ENCODE measurements at regions not wholly inside any gene's neighbourhood (a gene's known extent, or its start where the extent isn't known, plus 50 kb on each side); places are given as distances from the start of the nearest gene placed in this dataset.
A peak's percentile ranks its signal among the peaks of the same experiment; 100 is the strongest.
"Not testable (repeated sequence)": the region's sequence is repeated elsewhere in the genome, so short reads cannot be mapped to it uniquely, and the experiment has no call there.

DNA sequence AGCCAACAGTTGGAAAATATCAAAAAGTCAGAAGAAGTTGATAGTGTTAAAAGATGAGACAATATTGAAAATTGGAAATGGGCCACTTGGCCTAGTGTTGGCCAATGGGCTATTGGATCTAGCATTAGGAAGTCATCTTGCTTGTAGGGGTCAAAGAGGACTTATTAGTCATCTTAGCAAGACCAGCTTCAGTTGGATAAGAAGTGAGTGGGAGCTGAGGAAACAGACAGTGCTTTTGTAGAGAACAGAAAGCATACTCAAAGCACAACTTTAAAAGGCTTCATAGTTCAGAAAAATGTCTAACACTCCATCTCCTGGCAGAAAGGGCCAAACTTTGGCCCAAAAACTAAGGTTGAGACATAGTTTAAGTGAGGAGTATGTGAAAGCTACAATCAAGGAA, 139.9 kb upstream of the PKN2 start:
- no peak for DNase-seq (ENCODE audit: low read depth)

DNA sequence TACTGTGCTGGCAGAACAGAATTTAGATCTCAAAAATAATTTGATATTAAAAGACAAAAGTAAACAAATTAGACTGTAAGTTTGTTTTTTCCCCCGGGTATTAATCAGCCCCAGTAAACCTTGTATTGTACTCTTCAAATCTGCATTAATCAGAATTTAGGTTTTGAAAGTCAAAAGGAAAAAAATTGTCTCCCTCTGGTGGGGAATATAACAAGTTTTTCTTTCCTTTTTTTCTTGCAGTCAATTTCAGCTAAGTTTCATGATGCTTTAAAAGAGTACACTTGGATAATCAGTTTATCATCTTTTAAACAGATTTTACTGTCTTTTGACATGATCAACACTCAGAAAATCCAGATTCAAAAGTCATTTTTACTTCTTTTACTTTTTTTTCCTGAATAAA, 134.5 kb upstream of the PKN2 start:
- peak; percentile 36 for DNase-seq (ENCODE audit: low read depth)

DNA sequence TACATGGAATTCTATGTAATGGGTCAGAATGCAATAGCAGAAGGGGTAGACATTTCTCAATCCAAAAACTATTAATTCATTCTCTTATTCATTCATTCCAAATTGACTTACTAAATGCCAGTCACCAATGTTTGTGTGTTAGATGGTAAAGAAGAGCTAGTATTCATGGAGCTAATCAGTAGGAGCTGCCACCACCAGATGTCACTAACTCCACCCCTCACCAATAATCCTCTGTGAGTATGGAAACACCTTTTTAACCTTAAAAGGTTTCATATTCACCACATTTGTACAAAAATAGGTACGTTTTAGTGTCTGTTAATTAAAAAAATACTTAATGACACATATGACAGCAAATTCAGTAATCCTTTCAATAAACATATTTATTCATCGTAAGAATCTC, 131.8 kb upstream of the PKN2 start:
- DNase-seq (ENCODE audit: low read depth): no peak

DNA sequence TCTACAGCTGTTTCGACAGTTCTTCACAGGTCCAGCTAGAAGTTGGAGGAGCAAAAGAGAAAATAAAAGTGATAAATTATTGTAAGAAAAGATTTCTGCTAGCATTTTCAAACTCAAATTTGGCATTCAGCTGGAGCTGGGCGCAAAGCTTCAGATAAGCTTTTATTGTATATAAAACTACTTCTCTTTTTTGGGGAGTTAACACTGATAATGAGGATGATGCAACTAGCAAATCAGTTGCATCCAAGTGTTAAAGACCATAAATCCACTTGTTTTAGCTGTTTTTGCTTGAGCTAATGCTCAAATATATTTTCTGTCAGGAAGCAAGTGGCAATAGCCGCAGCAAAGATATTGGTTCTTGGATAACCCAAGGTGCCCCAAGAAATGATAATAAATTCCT, 127.1 kb upstream of the PKN2 start:
- DNase-seq (ENCODE audit: low read depth): no peak

DNA sequence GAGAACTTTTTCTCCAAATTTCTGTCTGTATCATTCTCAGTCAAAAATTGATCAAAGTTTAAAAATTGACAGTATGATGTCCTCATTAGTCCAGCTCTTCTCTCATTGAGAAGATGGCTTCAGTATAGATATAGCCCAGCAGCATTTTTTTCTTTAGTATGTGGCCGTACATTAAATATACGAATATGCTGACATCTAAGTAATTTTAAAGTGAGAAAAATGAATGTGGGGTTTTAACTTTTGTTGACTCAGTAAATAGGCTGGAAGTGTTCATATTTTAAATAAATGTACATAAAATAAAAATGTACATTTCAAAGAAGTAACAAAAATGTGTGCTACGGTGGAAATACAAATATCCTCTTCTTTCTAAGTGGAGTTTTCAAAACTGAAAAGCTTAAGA, 123.5 kb upstream of the PKN2 start:
- DNase-seq (ENCODE audit: low read depth): no peak

DNA sequence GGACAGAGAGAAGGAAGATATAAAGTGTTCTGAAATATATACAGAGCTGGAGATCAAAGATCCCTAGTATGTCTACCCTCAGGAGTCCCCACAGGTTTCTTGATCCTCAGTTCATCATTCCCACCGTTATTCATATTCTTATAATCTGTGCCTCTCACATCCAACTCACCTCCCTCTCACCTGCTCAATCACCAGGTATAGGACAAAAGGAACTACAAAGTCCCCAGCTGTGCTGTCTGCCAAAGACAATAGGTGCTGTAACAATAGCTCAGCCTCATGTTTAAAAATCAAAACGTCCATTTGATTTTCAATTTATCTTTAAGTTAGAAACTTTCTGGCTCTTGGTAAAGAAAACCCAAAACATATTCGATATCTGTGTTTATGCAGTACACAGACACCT, 121.1 kb upstream of the PKN2 start:
- no peak for DNase-seq (ENCODE audit: low read depth)

DNA sequence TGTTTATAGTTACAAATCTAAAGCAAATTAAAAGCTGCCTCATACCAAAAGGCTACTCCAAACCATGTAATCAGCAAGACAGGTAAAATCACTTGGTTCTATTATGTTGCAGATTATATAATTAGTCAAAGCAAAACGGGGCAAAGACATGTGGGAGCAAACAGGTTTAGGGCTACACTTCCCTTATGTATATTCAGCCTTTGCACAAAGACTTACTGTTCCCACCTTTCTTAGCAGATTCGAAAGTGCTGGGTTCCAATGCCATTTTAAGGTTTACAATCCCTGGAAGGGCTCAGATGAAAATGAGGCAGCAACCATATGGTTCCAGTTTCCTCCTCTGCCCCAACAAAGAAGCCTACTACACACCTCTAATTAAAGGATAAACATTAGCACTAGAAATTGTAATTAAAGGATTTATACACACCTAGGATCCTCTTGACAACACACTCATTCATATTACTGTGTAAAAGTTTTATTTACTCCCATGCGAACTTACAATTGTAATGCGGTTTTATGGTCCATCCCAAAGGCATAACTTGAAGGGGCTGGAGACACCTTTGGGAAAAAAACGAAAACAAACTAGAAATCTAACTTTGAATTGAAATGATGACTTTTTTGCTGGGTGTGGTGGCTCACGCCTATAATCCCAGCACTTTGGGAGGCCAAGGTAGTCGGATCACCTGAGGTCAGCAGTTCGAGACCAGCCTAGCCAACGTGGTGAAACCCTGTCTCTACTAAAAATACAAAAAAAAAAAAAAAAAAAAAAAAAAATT, 117.3 kb upstream of the PKN2 start:
- no peak for DNase-seq (ENCODE audit: low read depth)

DNA sequence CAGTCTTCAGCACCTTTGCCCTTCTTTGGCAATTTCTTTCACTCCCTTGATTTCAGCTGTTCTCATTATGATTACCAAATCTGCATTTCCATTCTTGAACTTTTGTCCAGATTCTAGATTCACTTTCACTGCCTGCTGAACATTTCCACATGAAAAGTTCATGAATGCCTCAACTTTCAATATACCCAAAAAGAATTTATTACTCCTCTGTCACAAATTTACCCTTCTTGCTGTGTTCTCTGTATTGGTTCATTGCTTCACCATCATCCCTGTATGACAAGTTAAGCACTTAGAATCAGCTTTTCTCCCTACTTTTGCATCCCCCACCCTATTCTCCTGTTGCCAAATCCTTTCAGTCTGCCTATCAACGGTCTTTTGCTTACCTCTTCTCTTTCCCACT, 112.6 kb upstream of the PKN2 start:
- no peak for DNase-seq (ENCODE audit: low read depth)

DNA sequence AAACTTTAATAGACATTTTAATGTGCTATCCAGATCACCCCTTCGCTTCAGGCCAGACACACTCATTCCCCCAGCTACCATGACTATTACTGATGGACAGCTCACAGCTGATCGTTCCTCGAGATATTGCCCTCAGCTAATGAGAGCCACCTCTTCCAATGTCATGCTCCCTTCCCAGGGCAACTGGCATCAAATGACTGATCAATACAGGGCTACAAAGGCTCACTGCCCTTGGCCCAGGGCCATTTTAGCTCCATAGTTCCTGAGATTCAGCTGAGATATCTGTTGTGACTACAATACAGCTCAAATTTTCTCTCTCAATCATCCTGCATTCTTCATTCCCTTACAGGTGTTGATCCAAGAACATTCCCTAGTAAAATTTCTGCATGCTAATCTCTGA, 104.5 kb upstream of the PKN2 start:
- DNase-seq (ENCODE audit: low read depth): no peak

DNA sequence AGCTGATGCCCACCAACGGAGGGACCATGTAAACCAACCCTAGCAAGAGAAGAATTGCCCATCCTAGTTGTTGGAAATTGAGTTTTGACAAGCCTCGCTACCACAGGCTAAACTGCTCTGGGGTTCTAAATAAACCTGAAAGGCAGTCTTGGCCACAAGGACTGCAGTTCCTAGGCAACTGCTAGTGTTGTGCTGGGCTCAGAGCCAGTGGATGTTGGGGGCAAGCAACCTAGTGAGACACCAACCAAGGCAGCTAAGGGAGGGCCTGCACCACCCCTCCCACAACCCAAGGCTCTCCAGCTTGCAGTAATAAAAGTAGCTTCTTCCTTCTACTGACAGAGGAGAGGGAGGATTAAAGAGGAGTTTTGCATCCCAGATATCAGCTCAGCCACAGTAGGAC, 102.4 kb upstream of the PKN2 start:
- DNase-seq (ENCODE audit: low read depth): peak; percentile 5

DNA sequence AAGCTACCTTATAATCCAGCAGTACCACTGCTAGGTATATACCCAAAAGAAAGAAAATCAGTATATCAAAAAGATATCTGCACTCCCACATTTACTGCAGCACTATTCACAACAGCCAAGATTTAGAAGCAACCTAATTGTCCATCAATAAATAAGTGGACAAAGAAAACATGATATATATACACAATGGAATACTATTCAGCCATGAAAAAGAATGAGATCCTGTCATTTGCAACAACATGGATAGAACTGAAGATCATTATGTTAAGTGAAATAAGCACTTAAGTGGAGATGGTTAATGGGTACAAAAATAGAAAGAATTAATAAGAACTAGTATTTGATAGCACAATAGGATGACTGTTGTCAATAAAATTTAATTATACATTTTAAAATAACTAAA, 90.7 kb upstream of the PKN2 start:
- DNase-seq (ENCODE audit: low read depth): no peak

DNA sequence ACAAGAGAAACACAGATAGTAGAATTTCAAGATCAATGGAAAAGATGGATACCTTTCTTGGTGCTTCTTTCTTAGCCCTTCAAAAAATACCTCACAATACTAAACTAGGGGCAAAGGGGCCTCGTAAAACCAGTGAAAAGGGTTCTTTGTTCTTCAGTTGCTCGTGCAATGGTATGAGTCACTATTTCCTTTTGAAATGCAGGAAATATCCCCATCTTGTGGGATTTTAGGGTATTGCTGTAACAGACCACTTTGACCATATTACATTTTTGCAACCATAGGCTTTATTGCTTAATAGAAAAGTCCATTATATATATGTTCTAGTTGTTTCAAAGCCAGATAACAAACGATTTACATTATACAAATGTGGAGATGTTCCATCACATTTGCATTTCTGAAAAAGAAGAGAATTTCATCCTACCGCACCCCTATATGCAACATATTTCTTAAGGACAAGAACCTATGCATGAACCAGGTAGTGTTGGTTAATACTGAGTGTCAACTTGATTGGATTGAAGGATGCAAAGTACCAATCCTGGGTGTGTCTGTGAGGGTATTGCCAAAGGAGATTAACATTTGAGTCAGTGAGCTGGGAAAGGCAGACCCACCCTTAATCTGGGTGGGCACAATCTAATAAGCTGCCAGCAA, 88.6 kb upstream of the PKN2 start:
- DNase-seq (ENCODE audit: low read depth): peak; percentile 41

DNA sequence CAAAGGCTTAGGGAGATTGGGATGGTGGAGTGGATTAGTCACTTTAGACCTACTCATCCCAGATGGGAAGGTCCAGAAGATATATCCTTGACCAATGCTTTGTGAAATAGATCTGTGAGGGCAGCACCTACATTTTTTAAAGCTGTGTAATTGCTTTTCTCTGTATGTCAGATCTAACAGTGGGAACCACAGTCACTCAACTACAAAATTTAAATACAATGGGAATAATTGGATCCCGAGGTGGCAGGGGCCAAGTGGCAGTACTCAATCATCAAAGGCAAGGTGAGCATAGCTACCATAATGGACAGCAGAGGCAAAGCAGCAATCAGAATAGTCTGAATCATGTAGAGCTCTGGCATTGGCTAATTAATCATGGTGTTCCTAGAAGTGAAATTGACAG, 86.1 kb upstream of the PKN2 start:
- DNase-seq (ENCODE audit: low read depth): not testable (repeated sequence)

DNA sequence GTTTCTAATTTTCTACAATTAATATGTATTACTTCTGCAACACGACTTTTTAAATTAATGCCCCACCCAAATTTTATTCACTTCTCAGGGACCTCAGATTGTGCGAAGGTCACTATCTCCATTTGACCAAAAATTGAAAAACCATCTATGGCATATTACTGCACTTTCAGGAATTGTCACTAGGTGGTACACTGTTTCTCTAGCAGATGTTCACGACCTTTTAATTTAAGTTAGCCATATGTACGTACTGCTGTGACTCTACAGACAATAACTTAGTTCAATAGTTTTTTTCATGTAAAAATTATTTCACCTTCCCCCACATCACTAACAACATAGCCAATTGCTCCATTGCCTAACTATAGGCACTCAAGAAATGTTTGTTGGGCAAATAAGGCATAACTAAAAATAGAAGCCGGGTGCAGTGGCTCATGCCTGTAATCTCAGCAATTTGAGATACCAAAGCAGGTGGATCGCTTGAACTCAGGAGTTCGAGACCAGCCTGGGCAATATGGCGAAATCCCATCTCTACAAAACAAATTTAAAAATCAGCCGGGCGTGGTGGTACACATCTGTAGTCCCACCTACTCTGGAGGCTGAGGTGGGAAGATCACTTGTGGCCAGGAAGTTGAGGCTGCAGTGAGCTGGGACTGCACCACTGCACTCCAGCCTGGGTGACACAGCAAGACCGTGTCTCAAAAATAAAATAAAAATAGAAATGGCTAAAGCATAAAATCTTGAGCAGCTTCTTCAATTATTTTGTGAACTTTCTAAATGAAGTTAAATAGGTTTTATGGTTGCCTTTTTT, 75.7 kb upstream of the PKN2 start:
- DNase-seq (ENCODE audit: low read depth): peak; percentile 44

DNA sequence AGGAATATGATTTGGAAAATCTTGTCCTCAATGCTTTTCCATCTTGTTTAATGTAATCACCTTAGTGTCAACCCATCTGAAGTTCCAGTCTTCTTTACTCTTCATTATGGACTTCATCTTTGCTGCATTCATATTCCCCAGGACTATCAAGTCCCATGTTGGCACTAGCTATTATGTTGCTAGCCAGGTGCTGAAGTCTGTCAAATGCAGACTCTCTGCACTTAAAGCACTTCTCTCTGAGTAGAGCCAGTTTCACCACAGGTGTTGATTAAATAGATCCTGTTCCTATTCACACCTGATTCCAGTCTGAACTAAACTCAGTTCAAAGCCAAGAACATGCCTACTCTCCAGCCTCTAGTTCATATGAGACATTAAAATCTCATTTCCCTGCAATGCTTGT, 75.0 kb upstream of the PKN2 start:
- peak; percentile 15 for DNase-seq (ENCODE audit: low read depth)

DNA sequence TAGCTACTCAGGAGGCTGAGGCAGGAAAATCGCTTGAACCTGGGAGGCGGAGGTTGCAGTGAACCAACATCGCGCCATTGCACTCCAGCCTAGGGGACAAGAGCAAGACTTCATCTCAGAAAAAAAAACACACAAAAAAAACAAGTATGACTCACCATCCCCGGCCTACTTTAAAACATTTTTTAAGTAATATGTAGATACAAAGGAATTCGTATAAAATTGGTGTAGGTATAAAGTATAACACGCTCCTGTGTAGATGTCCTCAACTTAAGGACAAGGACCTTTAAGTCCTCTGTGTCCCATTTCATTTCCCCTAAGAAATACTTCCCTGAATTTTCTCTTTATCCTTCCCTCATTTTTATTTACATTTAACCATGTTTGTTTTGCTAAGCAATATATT, 73.4 kb upstream of the PKN2 start:
- DNase-seq (ENCODE audit: low read depth): no peak

DNA sequence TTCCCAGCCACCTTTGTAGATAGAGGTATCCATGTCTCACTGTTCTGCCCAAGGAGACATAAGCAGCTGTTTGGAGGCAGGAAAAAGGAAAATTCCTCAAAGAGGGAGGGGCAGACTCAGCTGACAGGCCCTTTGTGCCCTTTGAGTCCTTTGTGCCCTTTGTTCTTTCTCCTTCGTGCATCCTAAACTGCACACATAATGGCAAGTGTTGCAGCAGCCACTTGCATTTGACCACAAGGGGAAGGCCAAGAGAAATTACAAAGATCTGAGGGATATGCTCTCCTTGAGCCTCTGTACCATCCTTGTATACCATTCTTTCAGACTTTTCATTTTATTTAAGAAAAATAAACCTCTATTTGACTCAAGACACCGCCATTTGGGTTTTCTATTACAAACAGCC, 71.8 kb upstream of the PKN2 start:
- no peak for DNase-seq (ENCODE audit: low read depth)

DNA sequence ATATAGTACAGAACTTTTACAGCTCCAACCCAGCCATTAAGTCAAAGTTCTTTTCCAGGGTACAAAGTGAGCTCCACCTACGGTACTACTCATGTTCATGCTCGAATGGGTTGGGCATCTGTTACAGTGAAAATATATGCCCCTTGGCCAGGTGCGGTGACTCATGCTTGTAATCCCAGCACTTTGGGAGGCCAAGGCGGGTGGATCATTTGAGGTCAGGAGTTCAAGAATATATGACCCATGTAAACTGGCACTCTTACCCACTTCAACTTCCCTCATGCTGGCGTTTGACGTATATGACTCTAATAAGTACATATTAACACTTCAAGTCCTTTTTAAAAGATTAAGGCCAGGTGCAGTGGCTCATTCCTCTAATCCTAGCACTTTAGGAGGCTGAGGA, 71.3 kb upstream of the PKN2 start:
- peak; percentile 87 for DNase-seq (ENCODE audit: low read depth)

DNA sequence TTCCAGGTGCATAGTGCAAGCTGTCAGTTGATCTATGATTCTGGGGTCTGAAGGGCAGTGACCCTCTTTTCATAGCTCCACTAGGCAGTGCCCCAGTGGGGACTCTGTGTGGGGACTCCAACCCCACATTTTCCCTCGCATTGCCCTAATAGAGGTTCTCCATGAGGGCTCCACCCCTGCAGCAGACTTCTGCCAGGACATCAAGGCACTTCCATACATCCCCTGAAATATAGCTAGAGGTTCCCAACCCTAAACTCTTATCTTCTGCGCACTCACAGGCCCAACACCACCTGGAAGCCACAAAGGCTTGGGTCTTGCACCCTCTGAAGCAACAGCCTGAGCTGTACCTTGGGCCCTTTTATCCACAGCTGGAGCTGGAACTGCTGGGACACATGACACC, 65.7 kb upstream of the PKN2 start:
- no peak for DNase-seq (ENCODE audit: low read depth)

DNA sequence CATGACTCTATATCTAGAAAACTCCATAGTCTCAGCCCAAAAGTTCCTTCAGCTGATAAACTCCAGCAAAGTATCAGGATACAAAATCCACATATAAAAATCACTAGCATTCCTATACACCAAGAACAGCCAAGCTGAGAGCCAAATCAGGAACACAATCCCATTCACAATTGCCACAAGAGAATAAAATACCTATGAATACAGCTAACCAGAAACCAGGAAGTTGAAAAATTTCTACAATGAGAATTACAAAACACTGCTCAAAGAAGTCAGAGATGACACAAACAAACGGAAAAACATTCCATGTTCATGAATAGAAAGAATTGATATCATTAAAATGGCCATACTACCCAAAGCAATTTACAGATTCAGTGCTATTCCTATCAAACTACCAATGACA, 61.0 kb upstream of the PKN2 start:
- DNase-seq (ENCODE audit: low read depth): peak; percentile 2

Data from renal cortical epithelial cell (primary cell).